Common myeloid progenitor, CD34-positive (primary cell): ENCODE measurements at regions not wholly inside any gene's neighbourhood (a gene's known extent, or its start where the extent isn't known, plus 50 kb on each side); places are given as distances from the start of the nearest gene placed in this dataset.
"Not testable (repeated sequence)": the region's sequence is repeated elsewhere in the genome, so short reads cannot be mapped to it uniquely, and the experiment has no call there.

Experiments used
- CTCF ChIA-PET: fragments of 350-600 bp; sonication (Branson Sonifier 250); formaldehyde crosslinking; loops from one replicate; lab custom pipeline; 2021; ENCODE audit warnings: antibody characterized with exemption; lab: Charles Lee
- POLR2A ChIA-PET: fragments of 350-600 bp; sonication (Branson Sonifier 250); formaldehyde crosslinking; loops from one replicate; lab custom pipeline; 2021; ENCODE audit warnings: antibody characterized with exemption; lab: Charles Lee
- DNase-seq, 3 donors: peaks; one replicate each; pipeline versions ENCODE4 v3.0.0 to v3.0.0-alpha.2; 2013
- H3K27ac ChIP-seq, 2 experiments: 1 replicate in 1 of 2; 2 replicates in 1 of 2; pipeline ENCODE4 v1.7.0; 2013; ENCODE audit warnings: inconsistent platforms in 2 of 2, low read length in 2 of 2, mild to moderate bottlenecking in 2 of 2, low read depth in 1 of 2, moderate library complexity in 1 of 2; ENCODE audit not compliant: severe bottlenecking in 2 of 2, insufficient read depth in 1 of 2, poor library complexity in 1 of 2
- H3K27me3 ChIP-seq, 5 experiments: replicated peaks in 2 of 5; 1 replicate in 3 of 5; 2 replicates in 2 of 5; pipeline versions ENCODE4 v1.6.1 to v1.7.0; 2013; ENCODE audit warnings: low read length in 4 of 5, mild to moderate bottlenecking in 2 of 5, moderate library complexity in 2 of 5, inconsistent platforms in 1 of 5; ENCODE audit not compliant: insufficient read depth in 5 of 5, control insufficient read depth in 4 of 5
- H3K36me3 ChIP-seq, 4 experiments: 1 replicate in 2 of 4; 2 replicates in 2 of 4; pipeline versions ENCODE4 v1.6.1 to v1.7.0; 2013; ENCODE audit warnings: low read length in 3 of 4, control low read depth in 1 of 4, mild to moderate bottlenecking in 1 of 4; ENCODE audit not compliant: control insufficient read depth in 4 of 4, insufficient read depth in 4 of 4
- H3K4me1 ChIP-seq, 4 experiments: 1 replicate in 3 of 4; 2 replicates in 1 of 4; pipeline versions ENCODE4 v1.6.1 to v1.7.1; 2013; ENCODE audit warnings: low read length in 3 of 4, mild to moderate bottlenecking in 3 of 4, control low read depth in 1 of 4, inconsistent platforms in 1 of 4, moderate library complexity in 1 of 4; ENCODE audit not compliant: control insufficient read depth in 4 of 4, insufficient read depth in 4 of 4; ENCODE audit errors: control extremely low read depth in 1 of 4
- H3K4me3 ChIP-seq, 7 experiments: 1 replicate in 4 of 7; 2 replicates in 3 of 7; pipeline versions ENCODE4 v1.5.1 to v1.7.0; 2013; ENCODE audit warnings: mild to moderate bottlenecking in 7 of 7, low read length in 6 of 7, moderate library complexity in 6 of 7, inconsistent platforms in 2 of 7, low read depth in 2 of 7, control low read depth in 1 of 7; ENCODE audit not compliant: insufficient read depth in 4 of 7, control insufficient read depth in 1 of 7; ENCODE audit errors: extremely low read depth in 1 of 7
- H3K9me3 ChIP-seq, 5 experiments: 1 replicate in 4 of 5; 2 replicates in 1 of 5; pipeline versions ENCODE4 v1.6.1 to v1.7.1; 2013; ENCODE audit warnings: low read length in 4 of 5, mild to moderate bottlenecking in 2 of 5, inconsistent platforms in 1 of 5, low read depth in 1 of 5, moderate library complexity in 1 of 5; ENCODE audit not compliant: control insufficient read depth in 4 of 5, insufficient read depth in 2 of 5; ENCODE audit errors: control extremely low read depth in 1 of 5
- WGBS: methylation state at CpG from one replicate; pipeline ENCODE4 v1.1.5; 2013; ENCODE audit not compliant: insufficient coverage; 5-methylcytosine and 5-hydroxymethylcytosine counted together

GRCh38 chr3:88742106-88742505 lies 365.3 kb upstream of the EPHA3 start:
- POLR2A ChIA-PET = no interaction called here
- H3K4me1 ChIP-seq = no peaks in the 10 kb centered on the region

GRCh38 chr3:88742674-88743507 lies 364.5 kb upstream of the EPHA3 start:
- DNase-seq = no peak
- CTCF ChIA-PET = no interaction called here
- H3K9me3 ChIP-seq = peaks cover 0 to 3% (median 0%) of the 10 kb centered on the region in 5 experiments
- H3K4me1 ChIP-seq = no peaks in the 10 kb centered on the region
- no peak overlapping the region for H3K4me3 ChIP-seq
- H3K27me3 ChIP-seq = no peaks in the 10 kb centered on the region
- H3K36me3 ChIP-seq = no peaks in the 10 kb centered on the region
- POLR2A ChIA-PET = no interaction called here
- H3K27ac ChIP-seq = no peak overlapping the region

More at GRCh38 chr3:88742106-88742505, 365.3 kb upstream of the EPHA3 start:
- Histone ChIP-seq H3K9me3 (peaks cover 0 to 2% (median 0%) of the 10 kb centered on the region in 5 experiments), H3K27me3 (no peaks in the 10 kb centered on the region), H3K36me3 (no peaks in the 10 kb centered on the region), H3K4me3 (no peak overlapping the region), H3K27ac (no peak overlapping the region)
- CTCF ChIA-PET = no interaction called here
- DNase-seq = no peak

- Histone ChIP-seq H3K4me3 (no peak overlapping the region), H3K9me3 (peaks cover 0 to 3% (median 0%) of the 10 kb centered on the region in 5 experiments), H3K27me3 (no peaks in the 10 kb centered on the region), H3K4me1 (no peaks in the 10 kb centered on the region), H3K36me3 (no peaks in the 10 kb centered on the region), H3K27ac (no peak overlapping the region)
- POLR2A ChIA-PET = no interaction called here
- WGBS = 100% methylated on average over 1 of the region's 1 CpG
- no peak for DNase-seq
- CTCF ChIA-PET = no interaction called here
Measured at GRCh38 chr3:88744896-88745295, 362.5 kb upstream of the EPHA3 start.

GRCh38 chr3:88747145-88747544 lies 360.3 kb upstream of the EPHA3 start:
- H3K4me1 ChIP-seq, CTCF ChIA-PET, DNase-seq, H3K27ac ChIP-seq, H3K9me3 ChIP-seq, H3K27me3 ChIP-seq, H3K4me3 ChIP-seq, H3K36me3 ChIP-seq, POLR2A ChIA-PET: not testable (repeated sequence)
- WGBS = 88% methylated on average over 5 of the region's 6 CpGs

GRCh38 chr3:88758676-88759075 lies 348.7 kb upstream of the EPHA3 start:
- H3K36me3 ChIP-seq = no peaks in the 10 kb centered on the region
- H3K27ac ChIP-seq = no peak overlapping the region
- no peak overlapping the region for H3K4me3 ChIP-seq
- no peaks in the 10 kb centered on the region for H3K27me3 ChIP-seq
- ChIA-PET CTCF (no interaction called here), POLR2A (no interaction called here)
- WGBS = no CpG with 5 or more reads among the region's 1 CpG
- H3K9me3 ChIP-seq = no peaks in the 10 kb centered on the region
- no peaks in the 10 kb centered on the region for H3K4me1 ChIP-seq
- no peak for DNase-seq

GRCh38 chr3:88767746-88768145 lies 339.7 kb upstream of the EPHA3 start:
- no peaks in the 10 kb centered on the region for H3K4me1 ChIP-seq
- DNase-seq = no peak
- no peaks in the 10 kb centered on the region for H3K9me3 ChIP-seq
- ChIA-PET POLR2A (no interaction called here), CTCF (no interaction called here)
- 94% methylated on average over 2 of the region's 2 CpGs for WGBS
- H3K27me3 ChIP-seq = no peaks in the 10 kb centered on the region
- H3K27ac ChIP-seq = no peak overlapping the region
- H3K4me3 ChIP-seq = no peak overlapping the region
- no peaks in the 10 kb centered on the region for H3K36me3 ChIP-seq

- Histone ChIP-seq H3K27me3 (no peaks in the 10 kb centered on the region), H3K4me1 (no peaks in the 10 kb centered on the region), H3K9me3 (peaks cover 0 to 1% (median 0%) of the 10 kb centered on the region in 5 experiments), H3K36me3 (no peaks in the 10 kb centered on the region), H3K4me3 (no peak overlapping the region), H3K27ac (no peak overlapping the region)
- POLR2A ChIA-PET = no interaction called here
- CTCF ChIA-PET = no interaction called here
- DNase-seq = no peak
Measured at GRCh38 chr3:88773766-88774165, 333.7 kb upstream of the EPHA3 start.
